WTC11 (cell line): ENCODE measurements at regions not wholly inside any gene's neighbourhood (a gene's known extent, or its start where the extent isn't known, plus 50 kb on each side); places are given as distances from the start of the nearest gene placed in this dataset.

Experiments
- ATAC-seq: fragments of 200-7000 bp; cut with Tn5 transposase; 2 replicates; pipeline ENCODE4 v1.10.0; 2021; ENCODE audit warnings: mild to moderate bottlenecking, moderate library complexity
- CTCF ChIA-PET: fragments of 300-600 bp; sonication (Branson Sonifier 250); formaldehyde crosslinking; loops from one replicate; lab custom pipeline; 2021; ENCODE audit warnings: antibody characterized with exemption; lab: Charles Lee
- POLR2A ChIA-PET: fragments of 350-600 bp; sonication (Branson Sonifier 250); formaldehyde crosslinking; loops from one replicate; lab custom pipeline; 2021; ENCODE audit warnings: antibody characterized with exemption; lab: Charles Lee
- DNase-seq: peaks from one replicate; pipeline ENCODE4 v3.0.0; 2021; ENCODE audit warnings: low spot score
- H3K27ac Mint-ChIP-seq: 2 replicates; pipeline ENCODE4 v1.8.0; 2021; ENCODE audit warnings: mixed read lengths
- H3K27me3 Mint-ChIP-seq: 2 replicates; pipeline ENCODE4 v1.8.0; 2021; ENCODE audit warnings: low read depth, mild to moderate bottlenecking, moderate library complexity, mixed read lengths
- H3K36me3 Mint-ChIP-seq: 2 replicates; pipeline ENCODE4 v1.8.0; 2021; ENCODE audit warnings: mixed read lengths
- H3K4me1 Mint-ChIP-seq: 2 replicates; pipeline ENCODE4 v1.8.0; 2022; ENCODE audit warnings: mixed read lengths
- H3K4me3 Mint-ChIP-seq: 2 replicates; pipeline ENCODE4 v1.8.0; 2021; ENCODE audit warnings: mild to moderate bottlenecking, moderate library complexity, mixed read lengths
- H3K9me3 Mint-ChIP-seq: 2 replicates; pipeline ENCODE4 v1.8.0; 2021; ENCODE audit warnings: mixed read lengths
- ATF1 ChIP-seq: sonication (generic); formaldehyde crosslinking; IDR thresholded peaks from 2 replicates; pipeline ENCODE4 v1.8.1; 2023; ENCODE audit warnings: mild to moderate bottlenecking, moderate library complexity, missing genetic modification reagents
- ATF2 ChIP-seq: sonication (generic); formaldehyde crosslinking; IDR thresholded peaks from 2 replicates; pipeline ENCODE4 v1.8.1; 2022; ENCODE audit warnings: low read depth, missing genetic modification reagents, borderline replicate concordance
- CBFB ChIP-seq: sonication (generic); formaldehyde crosslinking; IDR thresholded peaks from 2 replicates; pipeline ENCODE4 v1.8.1; 2022; ENCODE audit warnings: mild to moderate bottlenecking, low read depth, missing genetic modification reagents
- ELF4 ChIP-seq: sonication (generic); formaldehyde crosslinking; IDR thresholded peaks from 2 replicates; pipeline ENCODE4 v1.8.1; 2022; ENCODE audit warnings: low read depth, mild to moderate bottlenecking, moderate library complexity, missing genetic modification reagents
- EMX1 ChIP-seq: fragments of 250-450 bp; sonication (Bioruptor Pico); IDR thresholded peaks from 2 replicates; pipeline ENCODE4 v1.8.0; 2021; ENCODE audit warnings: mild to moderate bottlenecking
- ESRRA ChIP-seq: sonication (generic); formaldehyde crosslinking; IDR thresholded peaks from 2 replicates; pipeline ENCODE4 v1.8.1; 2022; ENCODE audit warnings: mild to moderate bottlenecking, missing genetic modification reagents, borderline replicate concordance
- GRHL2 ChIP-seq: fragments of 250-450 bp; sonication (Bioruptor Pico); IDR thresholded peaks from 2 replicates; pipeline ENCODE4 v1.8.0; 2022; ENCODE audit warnings: mild to moderate bottlenecking, moderate library complexity; ENCODE audit not compliant: insufficient replicate concordance, severe bottlenecking
- HMGXB4 ChIP-seq: sonication (generic); formaldehyde crosslinking; IDR thresholded peaks from 2 replicates; pipeline ENCODE4 v1.8.1; 2023; ENCODE audit warnings: mild to moderate bottlenecking, moderate library complexity, missing genetic modification reagents
- MYBL2 ChIP-seq: sonication (generic); formaldehyde crosslinking; IDR thresholded peaks from 2 replicates; pipeline ENCODE4 v1.8.1; 2023; ENCODE audit warnings: mild to moderate bottlenecking, moderate library complexity, missing genetic modification reagents
- NR2C2 ChIP-seq: sonication (generic); formaldehyde crosslinking; IDR thresholded peaks from 2 replicates; pipeline ENCODE4 v1.8.0; 2022; ENCODE audit warnings: mild to moderate bottlenecking, missing genetic modification reagents
- RORB ChIP-seq: fragments of 250-450 bp; sonication (Bioruptor Pico); IDR thresholded peaks from 2 replicates; pipeline ENCODE4 v1.9.0; 2021; ENCODE audit warnings: mild to moderate bottlenecking
- SMAD3 ChIP-seq: sonication (generic); formaldehyde crosslinking; IDR thresholded peaks from 2 replicates; pipeline ENCODE4 v1.8.0; 2022; ENCODE audit warnings: missing genetic modification reagents, mild to moderate bottlenecking, borderline replicate concordance
- SMAD4 ChIP-seq: sonication (generic); formaldehyde crosslinking; IDR thresholded peaks from 2 replicates; pipeline ENCODE4 v1.8.0; 2022; ENCODE audit warnings: mild to moderate bottlenecking, missing genetic modification reagents
- USF2 ChIP-seq: sonication (generic); formaldehyde crosslinking; IDR thresholded peaks from 2 replicates; pipeline ENCODE4 v1.8.1; 2023; ENCODE audit warnings: mild to moderate bottlenecking, missing genetic modification reagents, moderate library complexity
- ZNF138 ChIP-seq: sonication (generic); formaldehyde crosslinking; conservative IDR thresholded peaks from 2 replicates; pipeline ENCODE4 v1.8.1; 2022; ENCODE audit warnings: mild to moderate bottlenecking, moderate library complexity, missing genetic modification reagents
- ZNF263 ChIP-seq: sonication (generic); formaldehyde crosslinking; IDR thresholded peaks from 2 replicates; pipeline ENCODE4 v1.8.1; 2022; ENCODE audit warnings: low read depth, mild to moderate bottlenecking, moderate library complexity, missing genetic modification reagents
- ZNF396 ChIP-seq: fragments of 250-450 bp; sonication (Bioruptor Pico); IDR thresholded peaks from 2 replicates; pipeline ENCODE4 v1.8.0; 2021; ENCODE audit warnings: mild to moderate bottlenecking, moderate library complexity, borderline replicate concordance
- ZNF425 ChIP-seq: fragments of 250-450 bp; sonication (Bioruptor Pico); conservative IDR thresholded peaks from 2 replicates; pipeline ENCODE4 v1.9.0; 2021; ENCODE audit warnings: mild to moderate bottlenecking
- ZNF671 ChIP-seq: fragments of 250-450 bp; sonication (Bioruptor Pico); IDR thresholded peaks from 2 replicates; pipeline ENCODE4 v1.8.0; 2021; ENCODE audit warnings: mild to moderate bottlenecking
- TF ChIP-seq, protein P1 (sequence below): sonication (generic); formaldehyde crosslinking; IDR thresholded peaks from 2 replicates; pipeline ENCODE4 v1.8.0; 2022; ENCODE audit warnings: mild to moderate bottlenecking, missing genetic modification reagents
- TF ChIP-seq, protein P2 (sequence below): sonication (generic); formaldehyde crosslinking; IDR thresholded peaks from 2 replicates; pipeline ENCODE4 v1.8.1; 2022; ENCODE audit warnings: missing genetic modification reagents, borderline replicate concordance
- TF ChIP-seq, protein P3 (sequence below): sonication (generic); formaldehyde crosslinking; conservative IDR thresholded peaks from 2 replicates; pipeline ENCODE4 v1.8.1; 2023; ENCODE audit warnings: mild to moderate bottlenecking, low read depth, missing genetic modification reagents, moderate library complexity

DNA sequence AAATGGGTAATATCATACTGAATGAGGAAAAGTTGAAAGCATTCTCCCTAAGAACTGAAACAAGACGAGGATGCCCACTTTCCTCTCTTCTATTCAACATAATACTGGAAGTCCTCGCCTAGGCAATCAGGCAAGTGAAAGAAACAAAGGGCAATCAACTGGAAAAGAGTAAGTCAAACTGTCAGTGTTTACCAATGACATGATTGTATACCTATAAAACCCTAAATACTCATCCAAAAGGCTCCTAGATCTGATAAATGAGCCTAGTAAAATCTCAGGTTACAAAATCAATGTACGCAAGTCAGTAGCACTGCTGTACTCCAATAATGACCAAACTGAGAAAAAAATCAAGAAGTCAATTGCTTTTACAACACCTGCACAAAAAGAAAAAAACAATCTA is 575.8 kb upstream of the PRMT6 start:
- peaks cover 3% of the 10 kb centered on the region; the same call in 1 of the 2 replicates for H3K27me3 Mint-ChIP-seq
- ATAC-seq = no peak
- TF ChIP-seq ZNF138 (CRISPR knock-in tag) (no peak), NR2C2 (no peak), ESRRA (CRISPR knock-in tag) (no peak), CBFB (CRISPR knock-in tag) (no peak), ATF1 (CRISPR knock-in tag) (no peak), SMAD4 (no peak), GRHL2 (CRISPR knock-in tag) (no peak), SMAD3 (no peak), USF2 (no peak), ATF2 (CRISPR knock-in tag) (no peak), HMGXB4 (CRISPR knock-in tag) (no peak), ZNF671 (no peak)
- TF ChIP-seq, protein P1, sequence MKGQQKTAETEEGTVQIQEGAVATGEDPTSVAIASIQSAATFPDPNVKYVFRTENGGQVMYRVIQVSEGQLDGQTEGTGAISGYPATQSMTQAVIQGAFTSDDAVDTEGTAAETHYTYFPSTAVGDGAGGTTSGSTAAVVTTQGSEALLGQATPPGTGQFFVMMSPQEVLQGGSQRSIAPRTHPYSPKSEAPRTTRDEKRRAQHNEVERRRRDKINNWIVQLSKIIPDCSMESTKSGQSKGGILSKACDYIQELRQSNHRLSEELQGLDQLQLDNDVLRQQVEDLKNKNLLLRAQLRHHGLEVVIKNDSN = no peak
- TF ChIP-seq, protein P2, sequence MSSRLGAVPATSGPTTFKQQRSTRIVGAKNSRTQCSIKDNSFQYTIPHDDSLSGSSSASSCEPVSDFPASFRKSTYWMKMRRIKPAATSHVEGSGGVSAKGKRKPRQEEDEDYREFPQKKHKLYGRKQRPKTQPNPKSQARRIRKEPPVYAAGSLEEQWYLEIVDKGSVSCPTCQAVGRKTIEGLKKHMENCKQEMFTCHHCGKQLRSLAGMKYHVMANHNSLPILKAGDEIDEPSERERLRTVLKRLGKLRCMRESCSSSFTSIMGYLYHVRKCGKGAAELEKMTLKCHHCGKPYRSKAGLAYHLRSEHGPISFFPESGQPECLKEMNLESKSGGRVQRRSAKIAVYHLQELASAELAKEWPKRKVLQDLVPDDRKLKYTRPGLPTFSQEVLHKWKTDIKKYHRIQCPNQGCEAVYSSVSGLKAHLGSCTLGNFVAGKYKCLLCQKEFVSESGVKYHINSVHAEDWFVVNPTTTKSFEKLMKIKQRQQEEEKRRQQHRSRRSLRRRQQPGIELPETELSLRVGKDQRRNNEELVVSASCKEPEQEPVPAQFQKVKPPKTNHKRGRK (CRISPR knock-in tag) = no peak
- TF ChIP-seq, protein P3, sequence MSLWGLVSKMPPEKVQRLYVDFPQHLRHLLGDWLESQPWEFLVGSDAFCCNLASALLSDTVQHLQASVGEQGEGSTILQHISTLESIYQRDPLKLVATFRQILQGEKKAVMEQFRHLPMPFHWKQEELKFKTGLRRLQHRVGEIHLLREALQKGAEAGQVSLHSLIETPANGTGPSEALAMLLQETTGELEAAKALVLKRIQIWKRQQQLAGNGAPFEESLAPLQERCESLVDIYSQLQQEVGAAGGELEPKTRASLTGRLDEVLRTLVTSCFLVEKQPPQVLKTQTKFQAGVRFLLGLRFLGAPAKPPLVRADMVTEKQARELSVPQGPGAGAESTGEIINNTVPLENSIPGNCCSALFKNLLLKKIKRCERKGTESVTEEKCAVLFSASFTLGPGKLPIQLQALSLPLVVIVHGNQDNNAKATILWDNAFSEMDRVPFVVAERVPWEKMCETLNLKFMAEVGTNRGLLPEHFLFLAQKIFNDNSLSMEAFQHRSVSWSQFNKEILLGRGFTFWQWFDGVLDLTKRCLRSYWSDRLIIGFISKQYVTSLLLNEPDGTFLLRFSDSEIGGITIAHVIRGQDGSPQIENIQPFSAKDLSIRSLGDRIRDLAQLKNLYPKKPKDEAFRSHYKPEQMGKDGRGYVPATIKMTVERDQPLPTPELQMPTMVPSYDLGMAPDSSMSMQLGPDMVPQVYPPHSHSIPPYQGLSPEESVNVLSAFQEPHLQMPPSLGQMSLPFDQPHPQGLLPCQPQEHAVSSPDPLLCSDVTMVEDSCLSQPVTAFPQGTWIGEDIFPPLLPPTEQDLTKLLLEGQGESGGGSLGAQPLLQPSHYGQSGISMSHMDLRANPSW = no peak
- TF ChIP-seq, all 79 proteins: peak for 0
- CTCF ChIA-PET = no interaction called here
- peaks cover 30% of the 10 kb centered on the region for H3K36me3 Mint-ChIP-seq
- 0 out of 2 replicates have a peak, but pooled peaks cover 3% of the 10 kb centered on the region for H3K4me1 Mint-ChIP-seq
- H3K4me3 Mint-ChIP-seq = no peak overlapping the region
- H3K9me3 Mint-ChIP-seq = peaks cover 61% of the 10 kb centered on the region
- DNase-seq = no peak
- no peak overlapping the region for H3K27ac Mint-ChIP-seq
- POLR2A ChIA-PET = no interaction called here

- ChIA-PET POLR2A (no interaction called here), CTCF (no interaction called here)
- H3K9me3 Mint-ChIP-seq = peaks cover 12% of the 10 kb centered on the region
- ATAC-seq (no peak), DNase-seq (no peak)
- H3K36me3 Mint-ChIP-seq = no peaks in the 10 kb centered on the region
- H3K27me3 Mint-ChIP-seq = no peaks in the 10 kb centered on the region
- no peak overlapping the region for H3K4me3 Mint-ChIP-seq
- no peak overlapping the region for H3K27ac Mint-ChIP-seq
- H3K4me1 Mint-ChIP-seq = 0 out of 2 replicates have a peak, but pooled peaks cover 2% of the 10 kb centered on the region
- TF ChIP-seq ZNF396 (CRISPR knock-in tag) (no peak), ELF4 (CRISPR knock-in tag) (no peak), ZNF425 (CRISPR knock-in tag) (no peak), SMAD3 (no peak), ZNF263 (CRISPR knock-in tag) (no peak), MYBL2 (CRISPR knock-in tag) (no peak), EMX1 (no peak), RORB (CRISPR knock-in tag) (no peak)
Observed at GRCh38 chr1:106492880-106493279, 563.6 kb upstream of the PRMT6 start.
